HG03469 (cell line): ENCODE measurements at regions not wholly inside any gene's neighbourhood (a gene's known extent, or its start where the extent isn't known, plus 50 kb on each side); places are given as distances from the start of the nearest gene placed in this dataset.
"Not testable (repeated sequence)": the region's sequence is repeated elsewhere in the genome, so short reads cannot be mapped to it uniquely, and the experiment has no call there.

Experiments used
- ATAC-seq: cut with Tn5 transposase; IDR thresholded peaks from one replicate; pipeline ENCODE4 v1.9.1; 2021; ENCODE audit warnings: mild to moderate bottlenecking, moderate library complexity, moderate number of reproducible peaks; ENCODE audit not compliant: unreplicated experiment

DNA sequence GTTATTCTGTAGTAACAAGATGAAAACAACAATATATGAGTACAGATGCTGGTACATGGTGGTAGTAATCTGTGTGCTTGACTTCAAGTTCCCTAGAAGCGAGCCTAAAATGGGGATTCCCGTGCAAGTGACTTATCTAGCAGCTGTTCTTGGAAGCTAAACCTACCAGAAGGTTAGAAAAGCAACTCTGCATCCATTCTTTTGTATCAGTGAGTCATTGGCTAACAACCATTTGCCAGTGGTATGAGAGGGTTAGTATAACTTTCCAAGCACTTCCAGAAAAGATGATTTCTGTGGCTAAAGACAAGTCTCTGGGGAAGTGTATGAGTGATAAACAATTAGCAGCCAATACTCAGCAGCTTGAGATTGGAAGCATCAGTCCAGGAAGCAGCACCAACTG lies 787.7 kb upstream of the CDH6 start:
- ATAC-seq = no peak

DNA sequence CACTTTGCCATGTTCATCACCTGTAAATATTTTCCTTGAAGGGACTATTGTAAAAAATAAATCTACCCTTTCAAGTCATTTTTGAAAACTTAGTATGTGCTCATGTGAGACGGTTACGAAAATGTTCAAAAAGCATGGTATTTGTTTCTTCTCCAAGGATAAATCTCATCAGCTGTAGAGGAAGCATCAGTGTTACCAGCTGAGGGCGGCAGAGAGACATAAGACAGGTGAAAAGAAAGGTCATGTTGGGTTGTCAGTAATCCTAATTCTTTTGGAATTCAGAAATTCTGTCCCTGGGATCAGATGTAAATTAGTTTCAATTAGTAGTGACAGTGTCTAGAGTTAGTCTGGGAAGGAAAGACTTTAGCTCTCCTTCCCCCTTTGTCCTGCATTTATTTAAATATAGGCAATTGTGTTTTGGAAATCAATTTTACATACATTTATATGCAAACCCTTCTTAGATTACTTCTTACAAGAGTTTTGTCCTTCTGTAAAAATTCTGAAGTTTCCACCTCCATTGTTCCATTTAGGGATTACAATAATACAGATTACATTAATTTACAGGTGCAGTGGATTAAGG lies 791.9 kb upstream of the CDH6 start:
- no peak for ATAC-seq

DNA sequence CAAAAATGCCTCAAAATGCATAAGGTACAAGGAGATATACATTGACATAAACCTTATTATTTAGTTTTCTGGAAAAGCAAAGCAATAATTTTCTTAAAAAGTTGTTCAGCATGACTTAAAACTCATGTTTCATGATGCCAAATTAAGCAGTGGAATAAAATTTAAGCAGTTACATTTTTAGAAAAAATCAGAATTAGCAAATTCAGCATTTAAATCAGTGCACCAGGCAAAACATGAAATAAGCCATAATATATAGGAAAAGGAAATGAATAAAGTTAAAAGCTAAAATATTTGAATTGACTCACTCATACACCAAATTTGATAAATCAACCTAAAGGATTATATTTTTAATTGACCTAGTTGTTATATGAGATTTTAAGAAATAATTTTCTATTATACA lies 795.1 kb upstream of the CDH6 start:
- ATAC-seq = no peak

DNA sequence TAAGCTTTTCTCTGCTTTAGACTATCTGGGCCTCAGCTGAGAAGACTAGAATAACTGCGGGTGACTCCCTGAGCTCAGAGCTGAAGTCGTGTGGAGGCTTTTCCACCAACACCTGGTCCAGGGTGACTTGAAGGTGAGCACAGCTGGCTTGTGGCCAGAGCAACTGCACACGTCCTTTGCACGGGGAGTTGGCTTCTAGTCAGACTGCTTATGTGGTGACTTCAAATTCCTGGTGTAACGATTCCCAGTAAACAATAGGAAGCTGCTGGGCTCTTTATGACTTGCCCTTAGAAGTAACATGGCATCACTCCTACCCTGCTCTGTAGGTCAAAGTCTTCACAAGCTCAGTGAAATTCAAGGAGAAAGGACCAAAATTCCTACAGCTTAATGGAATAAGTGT lies 800.6 kb upstream of the CDH6 start:
- ATAC-seq = no peak

DNA sequence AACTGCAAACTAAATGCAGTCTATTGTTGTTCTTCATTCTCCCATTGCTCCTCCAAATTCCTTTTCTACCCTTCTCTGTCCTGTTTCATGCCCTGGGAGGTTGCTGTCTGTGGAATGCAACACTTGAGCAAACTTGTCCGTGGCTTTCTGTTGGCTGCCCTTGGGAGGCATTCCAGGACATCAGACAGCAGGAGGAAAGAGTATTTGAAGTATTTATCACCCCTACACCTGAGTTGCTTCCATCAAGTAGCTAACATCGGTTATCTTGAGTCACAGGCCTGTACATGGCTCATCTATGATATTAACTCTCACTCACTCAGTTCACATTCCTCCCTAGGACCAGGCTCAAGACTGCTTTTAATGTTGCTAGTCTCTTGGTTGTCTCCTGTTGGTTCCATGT lies 803.4 kb upstream of the CDH6 start:
- ATAC-seq = no peak

DNA sequence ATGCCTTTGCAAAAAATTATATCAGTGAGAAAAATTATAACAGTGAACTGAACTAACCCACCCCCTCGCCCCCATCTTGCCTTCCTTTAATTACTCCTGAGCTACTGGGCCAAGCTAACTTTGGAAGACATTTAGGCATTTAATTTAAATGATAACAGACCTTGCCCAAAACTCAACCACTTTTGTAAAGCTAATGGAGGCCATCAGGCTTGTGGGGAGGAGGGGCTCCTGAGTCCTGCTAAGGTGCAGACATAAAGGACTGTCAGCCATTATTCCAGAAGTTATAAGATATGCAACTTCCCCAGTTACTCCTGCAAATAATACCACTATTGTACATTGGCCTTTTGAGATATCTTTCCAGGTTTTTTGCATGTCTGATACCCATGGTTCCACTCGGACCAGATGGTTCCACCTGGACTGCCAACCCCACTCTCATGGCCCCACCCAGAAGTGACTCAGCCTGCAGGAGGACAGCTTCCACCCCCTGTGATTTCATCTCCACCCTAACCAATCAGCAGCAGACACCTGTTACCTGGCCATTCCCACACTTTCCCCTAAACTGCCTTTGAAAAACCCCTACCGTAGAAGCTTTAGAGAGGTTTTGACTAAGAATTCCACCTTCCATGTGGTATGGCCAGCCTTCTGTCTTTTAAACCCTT lies 805.4 kb upstream of the CDH6 start:
- no peak for ATAC-seq

DNA sequence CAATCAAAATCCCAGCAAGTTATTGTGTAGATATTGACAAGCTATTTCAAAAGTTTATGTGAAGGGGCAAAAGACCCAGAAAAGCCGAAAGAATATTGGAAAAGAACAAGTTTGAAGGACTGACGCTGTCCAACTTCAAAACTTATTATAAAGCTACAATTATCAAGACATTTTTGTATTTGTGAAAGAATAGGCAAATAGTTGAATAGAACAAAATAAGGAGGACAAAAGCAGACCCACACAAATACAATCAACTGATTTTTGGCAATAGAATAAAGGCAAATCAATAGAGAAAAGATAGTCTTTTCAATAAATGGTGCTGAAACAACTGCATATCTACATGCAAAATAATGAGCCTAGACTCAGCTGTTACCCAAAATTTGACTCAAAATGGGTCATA lies 807.7 kb upstream of the CDH6 start:
- ATAC-seq = no peak

- no peak for ATAC-seq
These were observed 809.3 kb upstream of the CDH6 start for GRCh38 chr5:30384171-30384570.

DNA sequence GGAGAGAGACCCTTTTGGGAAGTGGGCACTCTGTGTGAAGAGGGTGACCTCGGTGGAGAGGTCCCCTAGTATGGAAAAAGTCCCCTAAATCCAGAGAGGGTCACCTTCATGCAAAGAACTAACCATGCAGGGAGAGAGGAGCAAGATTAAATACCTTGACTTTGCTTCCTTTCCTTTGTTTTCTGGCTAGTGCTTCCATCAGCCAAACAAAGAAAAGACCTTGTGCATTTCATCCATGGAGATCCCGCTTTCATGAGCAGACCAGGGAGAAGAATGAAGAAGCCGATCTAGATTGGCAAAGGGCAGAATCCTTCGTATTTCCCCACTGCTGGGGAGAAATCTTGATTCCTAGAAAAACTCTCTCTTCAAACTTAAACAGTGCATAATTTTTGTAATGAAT lies 813.3 kb upstream of the CDH6 start:
- ATAC-seq = no peak

DNA sequence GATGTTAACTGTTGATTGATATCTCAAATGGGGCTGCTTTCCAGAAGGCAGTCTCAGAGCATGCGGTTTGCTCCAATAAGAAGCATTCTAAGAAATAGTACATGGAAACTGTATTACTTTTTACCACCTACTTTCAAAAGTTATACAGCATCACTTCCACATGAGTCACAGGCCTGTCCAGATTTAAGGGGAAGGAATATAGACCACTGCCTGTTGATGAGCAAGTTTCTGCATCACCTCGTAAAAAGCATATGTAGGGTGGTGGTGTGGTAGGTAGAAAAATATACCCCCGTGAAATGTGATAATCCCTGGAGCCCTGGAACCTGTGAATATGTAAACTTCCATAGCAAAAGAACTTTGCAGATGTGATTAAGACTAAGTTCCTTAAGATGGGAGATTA lies 816.6 kb upstream of the CDH6 start:
- no peak for ATAC-seq

GRCh38 chr5:30368064-30368463 lies 825.4 kb upstream of the CDH6 start:
- no peak for ATAC-seq

- ATAC-seq = not testable (repeated sequence)
These were observed 828.5 kb upstream of the CDH6 start for GRCh38 chr5:30365031-30365430.

DNA sequence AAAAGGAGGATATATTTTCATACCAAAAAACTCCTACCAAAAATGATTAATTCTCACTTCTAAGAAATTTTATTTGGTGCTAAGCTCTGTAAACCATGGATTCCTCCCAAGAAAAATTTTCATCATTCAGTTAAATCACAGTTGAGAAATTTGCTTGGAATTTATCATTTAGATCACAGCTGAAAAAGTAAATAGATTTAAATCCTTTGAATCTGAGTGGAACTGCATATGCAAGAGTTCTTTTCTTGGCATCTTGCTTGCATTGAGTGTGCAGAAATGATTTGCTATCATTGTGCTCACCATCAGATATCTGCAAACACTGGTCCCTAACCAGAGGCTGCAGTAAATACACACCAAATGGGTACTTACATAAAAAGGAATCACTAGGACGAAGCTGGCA lies 836.1 kb upstream of the CDH6 start:
- ATAC-seq = no peak

DNA sequence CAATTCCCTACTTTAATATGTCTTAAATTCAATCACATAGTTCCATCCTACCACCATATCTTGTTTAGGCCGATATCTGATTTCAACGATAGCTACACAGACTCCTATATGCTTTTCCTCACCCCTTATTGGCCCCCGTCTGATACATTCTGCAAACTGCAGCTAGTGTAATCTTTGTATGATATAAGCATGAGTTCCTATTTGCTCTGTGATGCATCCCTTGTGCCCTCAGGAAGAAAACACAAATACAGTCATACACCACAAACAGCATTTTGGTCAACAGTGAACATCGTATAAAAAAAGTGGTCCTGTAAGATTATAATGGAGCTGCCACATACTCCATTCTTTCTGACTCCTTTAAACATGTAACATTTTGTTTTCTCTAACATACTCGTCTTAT lies 837.8 kb upstream of the CDH6 start:
- no peak for ATAC-seq

DNA sequence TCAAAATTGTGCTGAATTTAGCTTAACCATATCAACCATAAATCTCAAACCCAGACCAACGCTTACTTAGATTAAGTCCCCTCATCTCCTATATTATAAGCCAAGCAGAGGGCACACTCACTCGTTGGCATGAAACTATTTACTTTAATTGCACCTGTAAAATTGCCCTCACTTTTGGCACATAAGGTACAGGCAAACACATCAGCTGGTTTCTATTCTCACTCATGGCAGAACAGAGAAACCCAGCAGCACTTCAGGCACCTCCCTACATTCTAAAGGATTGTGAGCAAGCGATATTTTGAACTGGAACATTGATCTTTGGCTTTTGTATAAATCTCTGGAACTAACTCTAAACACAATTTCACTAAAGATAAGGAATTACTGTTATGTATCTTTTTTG lies 845.6 kb upstream of the CDH6 start:
- no peak for ATAC-seq

DNA sequence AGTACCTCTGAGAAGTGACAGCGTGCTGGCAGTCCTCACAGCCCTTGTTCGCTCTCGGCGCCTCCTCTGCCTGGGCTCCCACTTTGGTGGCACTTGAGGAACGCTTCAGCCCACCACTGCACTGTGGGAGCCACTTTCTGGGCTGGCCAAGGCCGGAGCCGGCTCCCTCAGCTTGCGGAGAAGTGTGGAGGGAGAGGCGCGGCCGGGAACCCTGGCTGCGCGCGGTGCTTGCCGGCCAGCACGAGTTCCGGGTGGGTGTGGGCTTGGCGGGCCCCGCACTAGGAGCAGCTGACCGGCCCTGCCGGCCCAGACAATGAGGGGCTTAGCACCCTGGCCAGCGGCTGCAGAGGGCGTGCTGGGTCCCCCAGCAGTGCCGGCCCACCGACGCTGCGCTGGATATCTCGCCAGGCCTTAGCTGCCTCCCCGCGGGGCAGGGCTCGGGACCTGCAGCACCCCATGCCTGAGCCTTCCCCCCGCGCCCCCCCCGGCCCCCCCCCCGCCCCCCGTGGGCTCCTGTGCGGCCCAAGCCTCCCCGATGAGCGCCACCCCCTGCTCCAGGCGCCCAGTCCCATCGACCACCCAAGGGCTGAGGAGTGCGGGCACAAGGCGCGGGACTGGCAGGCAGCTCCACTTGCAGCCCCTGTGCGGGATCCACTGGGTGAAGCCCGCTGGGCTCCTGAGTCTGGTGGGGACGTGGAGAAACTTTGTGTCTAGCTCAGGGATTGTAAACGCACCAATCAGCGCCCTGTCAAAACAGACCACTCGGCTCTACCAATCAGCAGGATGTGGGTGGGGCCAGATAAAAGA lies 847.7 kb upstream of the CDH6 start:
- ATAC-seq = not testable (repeated sequence)

- ATAC-seq = no peak
These were observed 849.8 kb upstream of the CDH6 start for GRCh38 chr5:30343707-30344106.

- ATAC-seq = no peak
These were observed 852.0 kb upstream of the CDH6 start for GRCh38 chr5:30341466-30341865.

DNA sequence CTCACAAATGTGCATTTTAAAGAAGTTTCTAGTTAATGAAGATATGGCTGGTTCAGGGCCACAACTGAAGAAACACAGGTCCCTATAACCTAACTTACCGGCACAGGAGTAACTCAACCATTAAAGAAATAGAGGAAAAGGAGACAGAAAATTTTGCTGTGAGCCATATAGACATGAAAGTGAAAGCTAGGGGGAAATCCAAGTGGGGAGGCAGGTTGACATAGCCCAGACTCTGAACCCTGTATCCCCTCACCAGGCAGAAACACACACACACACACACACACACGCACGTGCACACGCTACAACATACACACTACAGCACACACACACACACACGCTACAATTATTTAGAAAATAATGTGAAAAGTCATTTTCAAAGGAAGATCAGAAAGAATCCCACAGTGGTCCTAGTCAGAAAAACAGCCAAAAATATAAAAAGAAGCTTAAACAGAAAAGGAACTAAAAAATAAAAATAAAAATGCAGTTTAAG lies 856.4 kb upstream of the CDH6 start:
- ATAC-seq = no peak

DNA sequence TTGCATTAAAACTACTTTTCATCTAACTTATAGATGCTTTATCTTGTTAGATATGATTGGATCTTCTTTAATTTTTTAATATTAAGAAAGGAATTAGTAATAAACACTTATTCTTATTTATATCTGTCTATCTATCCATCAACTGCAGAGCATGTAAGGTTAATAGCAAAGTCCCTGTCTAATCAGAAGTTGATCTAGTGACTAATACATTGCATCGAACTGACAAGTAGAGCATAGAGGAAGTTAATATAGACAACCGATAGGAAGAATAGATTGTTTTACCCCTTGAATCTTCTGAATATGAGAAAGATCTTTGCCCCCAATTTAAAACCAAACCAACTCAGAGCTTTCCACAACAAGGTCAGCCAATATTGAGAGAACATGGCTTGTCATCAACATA lies 862.0 kb upstream of the CDH6 start:
- ATAC-seq = no peak

DNA sequence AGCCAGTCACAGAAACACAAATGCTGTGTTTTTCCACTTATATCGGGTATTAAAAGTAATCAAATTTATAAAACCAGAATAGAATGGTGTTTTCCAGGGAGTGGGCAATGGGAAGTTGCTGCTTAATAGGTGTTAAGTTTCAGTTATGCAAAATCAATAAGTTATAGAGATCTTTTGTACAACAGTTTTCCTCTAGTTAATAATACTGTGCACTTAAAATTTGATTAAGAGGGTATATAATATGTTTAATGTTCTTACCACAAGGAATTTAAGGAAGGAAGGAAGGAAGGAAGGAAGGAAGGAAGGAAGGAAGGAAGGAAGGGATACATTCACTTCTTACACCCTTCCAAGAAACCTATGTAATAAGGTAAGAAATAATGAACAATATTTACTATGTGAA lies 867.7 kb upstream of the CDH6 start:
- no peak for ATAC-seq

DNA sequence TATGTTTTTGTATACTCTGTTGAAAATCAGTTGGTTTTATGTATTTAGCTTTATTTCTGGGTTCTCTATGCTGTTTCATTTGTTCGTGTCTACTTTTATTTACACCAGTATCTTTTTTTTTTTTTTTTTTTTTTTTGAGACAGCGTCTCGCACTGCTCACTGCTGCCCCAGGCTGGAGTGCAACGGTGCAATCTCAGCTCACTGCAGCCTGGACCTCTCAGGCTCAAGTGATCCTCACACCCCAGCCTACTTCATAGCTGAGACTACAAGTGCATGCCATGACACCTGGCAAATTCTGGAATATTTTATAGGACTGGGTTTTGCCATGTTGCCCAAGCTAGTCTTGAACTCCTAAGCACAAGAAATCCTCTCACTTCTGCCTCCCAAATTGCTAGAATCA lies 869.4 kb upstream of the CDH6 start:
- no peak for ATAC-seq
